Vagina (tissue), 2 donors: ENCODE measurements at regions not wholly inside any gene's neighbourhood (a gene's known extent, or its start where the extent isn't known, plus 50 kb on each side); places are given as distances from the start of the nearest gene placed in this dataset.

Experiments
- DNase-seq, 2 donors: peaks; one replicate each; pipeline ENCODE4 v3.0.0-alpha.2; 2017; ENCODE audit errors: extremely low spot score in 2 of 2
- H3K27ac ChIP-seq: fragments of 200-600 bp; sonication (generic); one replicate; pipeline ENCODE4 v1.5.1; 2019
- H3K27me3 ChIP-seq: fragments of 200-600 bp; sonication (generic); one replicate; pipeline ENCODE4 v1.5.1; 2019
- H3K36me3 ChIP-seq, 2 donors: fragments of 200-600 bp; sonication (generic); one replicate each; pipeline ENCODE4 v1.5.1; 2017 to 2019
- H3K4me1 ChIP-seq: fragments of 200-600 bp; sonication (generic); one replicate; pipeline ENCODE4 v1.5.1; 2019
- H3K4me3 ChIP-seq, 2 donors: fragments of 200-600 bp; sonication (generic); 1 replicate in 1 of 2; 2 replicates in 1 of 2; pipeline ENCODE4 v1.5.1; 2016 to 2019
- H3K9me3 ChIP-seq: fragments of 200-600 bp; sonication (generic); one replicate; pipeline ENCODE4 v1.5.1; 2019
- CTCF ChIP-seq, 3 experiments: fragments of 450-650 bp in 2 of 3; fragments of 200-600 bp in 1 of 3; sonication (generic) in 1 of 3; IDR thresholded peaks; one replicate each; pipeline ENCODE4 v1.5.1; 2017 to 2019; ENCODE audit warnings: antibody characterized with exemption in 3 of 3, mild to moderate bottlenecking in 2 of 3, moderate library complexity in 2 of 3
- POLR2A ChIP-seq, 2 donors: fragments of 450-650 bp; IDR thresholded peaks; one replicate each; pipeline ENCODE4 v1.6.1; 2017; ENCODE audit warnings: antibody characterized with exemption in 2 of 2, mild to moderate bottlenecking in 2 of 2, moderate library complexity in 2 of 2
- POLR2AphosphoS5 ChIP-seq, 2 donors: sonication (generic); formaldehyde crosslinking; IDR thresholded peaks; one replicate each; pipeline ENCODE4 v1.9.0; 2017; ENCODE audit warnings: antibody characterized with exemption in 2 of 2, mild to moderate bottlenecking in 2 of 2, low read depth in 1 of 2; ENCODE audit not compliant: insufficient read depth in 1 of 2
- intact Hi-C: fragments of 100-400 bp; cut with DNase I; formaldehyde crosslinking; loops from one replicate; pipeline ENCODE4 v1.15.1; 2023

GRCh38 chr2:67487993-67488392, 90.9 kb downstream of the ETAA1 start:
- no peaks in the 10 kb centered on the region for H3K27me3 ChIP-seq
- no peaks in the 10 kb centered on the region for H3K9me3 ChIP-seq
- no peaks in the 10 kb centered on the region for H3K36me3 ChIP-seq
- no peak overlapping the region for H3K4me3 ChIP-seq
- TF ChIP-seq POLR2AphosphoS5 (IDR thresholded peaks at IDR 0.05; ENCODE audit: insufficient read depth in 1 of 2, low read depth in 1 of 2) (no peak), POLR2A (IDR thresholded peaks at IDR 0.05) (no peak), CTCF (IDR thresholded peaks at IDR 0.05) (no peak)
- no peak overlapping the region for H3K27ac ChIP-seq
- no peak for DNase-seq
- intact Hi-C loops = no loop called here
- no peaks in the 10 kb centered on the region for H3K4me1 ChIP-seq

GRCh38 chr2:67489396-67489795, 92.3 kb downstream of the ETAA1 start:
- DNase-seq = no peak
- TF ChIP-seq POLR2AphosphoS5 (IDR thresholded peaks at IDR 0.05; ENCODE audit: insufficient read depth in 1 of 2, low read depth in 1 of 2) (no peak), POLR2A (IDR thresholded peaks at IDR 0.05) (no peak), CTCF (IDR thresholded peaks at IDR 0.05) (no peak)
- no peak overlapping the region for H3K27ac ChIP-seq
- no peak overlapping the region for H3K4me3 ChIP-seq
- intact Hi-C loops = no loop called here
- no peaks in the 10 kb centered on the region for H3K36me3 ChIP-seq
- no peaks in the 10 kb centered on the region for H3K9me3 ChIP-seq
- H3K27me3 ChIP-seq = no peaks in the 10 kb centered on the region
- H3K4me1 ChIP-seq = no peaks in the 10 kb centered on the region

- intact Hi-C loops = no loop called here
- peaks cover 14% of the 10 kb centered on the region for H3K4me1 ChIP-seq
- DNase-seq = no peak
- H3K36me3 ChIP-seq = no peaks in the 10 kb centered on the region
- H3K27me3 ChIP-seq = no peaks in the 10 kb centered on the region
- TF ChIP-seq POLR2A (IDR thresholded peaks at IDR 0.05) (no peak), POLR2AphosphoS5 (IDR thresholded peaks at IDR 0.05; ENCODE audit: insufficient read depth in 1 of 2, low read depth in 1 of 2) (no peak), CTCF (IDR thresholded peaks at IDR 0.05) (no peak)
- H3K27ac ChIP-seq = no peak overlapping the region
- no peaks in the 10 kb centered on the region for H3K9me3 ChIP-seq
- no peak overlapping the region for H3K4me3 ChIP-seq
Observed at GRCh38 chr2:67498931-67499330, 101.8 kb downstream of the ETAA1 start.

GRCh38 chr2:67499989-67500388, 102.9 kb downstream of the ETAA1 start:
- TF ChIP-seq CTCF (IDR thresholded peaks at IDR 0.05) (no peak), POLR2A (IDR thresholded peaks at IDR 0.05) (no peak), POLR2AphosphoS5 (IDR thresholded peaks at IDR 0.05; ENCODE audit: insufficient read depth in 1 of 2, low read depth in 1 of 2) (no peak)
- intact Hi-C loops = no loop called here
- Histone ChIP-seq H3K27me3 (no peaks in the 10 kb centered on the region), H3K27ac (no peak overlapping the region), H3K36me3 (no peaks in the 10 kb centered on the region), H3K4me3 (no peak overlapping the region), H3K4me1 (peaks cover 14% of the 10 kb centered on the region), H3K9me3 (no peaks in the 10 kb centered on the region)
- no peak for DNase-seq

GRCh38 chr2:67500541-67500940, 103.4 kb downstream of the ETAA1 start:
- DNase-seq = no peak
- TF ChIP-seq CTCF (IDR thresholded peaks at IDR 0.05) (no peak), POLR2A (IDR thresholded peaks at IDR 0.05) (no peak), POLR2AphosphoS5 (IDR thresholded peaks at IDR 0.05; ENCODE audit: insufficient read depth in 1 of 2, low read depth in 1 of 2) (no peak)
- Histone ChIP-seq H3K36me3 (no peaks in the 10 kb centered on the region), H3K4me3 (no peak overlapping the region), H3K27me3 (no peaks in the 10 kb centered on the region), H3K9me3 (no peaks in the 10 kb centered on the region), H3K27ac (no peak overlapping the region), H3K4me1 (peaks cover 14% of the 10 kb centered on the region)
- intact Hi-C loops = no loop called here
